Inferior parietal cortex (tissue), 1 donor: ENCODE measurements at regions not wholly inside any gene's neighbourhood (a gene's known extent, or its start where the extent isn't known, plus 50 kb on each side); places are given as distances from the start of the nearest gene placed in this dataset.

ENCODE experiments used
- DNase-seq: peaks from one replicate; pipeline ENCODE4 v3.0.0-alpha.2; 2016; ENCODE audit errors: extremely low spot score

DNA sequence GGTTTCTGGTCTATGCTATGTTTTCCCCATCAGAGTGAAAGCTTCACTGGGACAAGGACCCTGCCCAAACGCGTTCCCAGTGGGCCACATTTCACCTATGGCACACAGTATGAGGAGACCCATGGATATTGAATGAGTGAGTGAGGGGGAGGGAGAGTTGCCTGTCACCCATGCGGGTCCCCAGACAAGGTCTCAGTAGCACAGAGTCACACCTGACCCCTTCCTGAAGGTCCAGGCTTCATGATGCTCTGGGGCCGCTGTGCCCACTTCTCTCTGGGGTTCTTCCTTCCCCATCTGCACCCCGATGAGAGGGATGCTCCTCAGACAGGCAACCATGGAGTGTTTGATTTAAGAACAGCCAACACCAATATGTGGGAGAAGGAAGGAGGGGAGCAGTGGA lies 72.3 kb upstream of the CSF3R start:
- DNase-seq, result no peak

- DNase-seq, result no peak
These were observed 71.6 kb upstream of the CSF3R start for GRCh38 chr1:36554323-36554628.

- DNase-seq, result peak; percentile 77
These were observed 71.0 kb upstream of the CSF3R start for GRCh38 chr1:36553591-36554322.

DNA sequence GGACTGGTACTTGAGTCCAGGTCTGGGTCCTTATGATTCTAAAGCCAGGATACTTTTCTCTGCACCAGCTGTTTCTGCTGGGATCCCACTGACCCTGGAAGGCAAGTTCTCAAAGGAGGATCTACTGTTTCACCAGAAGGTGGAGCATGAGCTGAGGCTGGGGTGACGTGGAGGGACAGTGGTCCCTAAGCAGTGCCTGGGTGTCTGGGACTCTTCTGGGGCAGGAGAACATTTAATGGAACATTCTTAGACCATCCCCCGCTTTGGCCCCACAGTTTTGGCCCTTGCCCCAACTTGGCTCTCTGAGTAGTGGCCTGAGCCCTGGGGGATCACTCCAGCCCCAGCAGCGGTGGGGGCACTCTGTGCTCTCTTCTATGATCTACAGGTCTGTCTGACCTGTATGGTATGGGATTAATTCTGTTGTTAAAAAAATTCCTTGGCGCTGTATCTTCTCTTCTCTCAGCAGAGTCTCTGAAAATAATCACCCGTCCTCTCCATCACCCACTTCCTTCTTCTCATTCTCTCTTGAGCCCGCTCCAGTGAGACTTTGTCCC lies 60.3 kb upstream of the CSF3R start:
- DNase-seq, result no peak

DNA sequence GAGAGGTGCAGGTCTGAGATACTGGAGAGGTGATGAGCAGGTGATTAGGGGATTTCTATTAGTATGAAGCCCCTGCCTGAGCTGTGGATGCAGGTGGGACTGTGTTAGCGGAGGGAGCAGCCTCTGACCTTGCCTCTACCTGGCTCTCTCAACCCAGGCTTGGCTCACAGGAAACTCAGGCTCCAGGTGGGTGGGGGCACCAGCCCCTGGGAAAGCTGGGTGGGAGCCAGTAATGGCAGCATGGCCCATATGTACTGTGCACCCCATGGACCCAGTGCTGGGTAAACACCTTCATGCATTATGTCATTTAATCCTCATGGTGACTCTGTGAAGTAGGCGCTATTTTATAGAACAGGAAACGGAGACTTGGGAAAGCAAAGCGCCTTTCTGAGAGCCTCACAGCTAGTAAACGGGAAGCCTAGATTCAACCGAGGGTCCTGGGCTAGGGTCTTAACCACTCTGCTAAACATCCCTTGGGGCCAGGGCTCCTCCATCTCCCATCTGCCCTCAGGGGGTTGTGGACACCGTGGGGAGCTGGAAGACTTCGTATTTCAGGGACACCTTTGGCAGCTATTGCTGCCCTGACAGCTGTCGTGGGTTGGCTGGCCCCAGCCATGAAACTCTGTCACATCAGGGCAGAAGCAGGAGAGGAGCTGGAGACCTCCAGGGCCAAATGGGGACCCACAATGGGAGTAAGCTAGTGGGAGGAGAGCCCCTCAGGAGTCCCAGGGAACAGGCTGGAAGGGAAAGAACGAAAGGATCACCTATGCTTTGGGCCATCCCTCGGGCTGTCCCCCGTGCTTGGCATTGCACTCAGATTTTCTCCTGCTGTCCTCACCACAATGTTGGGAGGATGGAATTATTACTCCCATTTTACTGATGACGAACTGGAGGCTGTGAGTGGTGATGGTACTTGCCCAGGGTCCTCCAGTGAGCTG lies 59.6 kb upstream of the CSF3R start:
- DNase-seq, result no peak

- no peak for DNase-seq
These were observed 57.3 kb upstream of the CSF3R start for GRCh38 chr1:36540056-36540455.

DNA sequence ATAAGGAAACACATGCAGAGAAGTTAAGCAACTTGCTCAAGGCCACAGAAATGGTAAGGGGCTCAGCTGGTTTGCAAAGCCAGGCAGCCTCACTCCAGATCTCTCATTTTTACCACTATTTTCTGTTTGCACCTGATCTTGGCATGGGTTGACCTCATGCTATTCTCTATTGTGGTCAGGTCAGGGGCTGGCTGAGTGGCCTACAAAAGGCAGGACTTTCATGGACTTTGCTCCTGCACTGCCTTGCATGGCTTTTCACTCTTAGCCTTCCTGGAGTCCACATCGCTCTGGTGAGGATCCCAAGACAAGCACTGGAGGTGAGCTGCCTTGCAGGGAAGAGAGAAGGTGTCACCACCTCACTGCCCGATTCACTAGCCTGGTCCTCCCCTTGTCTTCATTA lies 56.8 kb upstream of the CSF3R start:
- no peak for DNase-seq

DNA sequence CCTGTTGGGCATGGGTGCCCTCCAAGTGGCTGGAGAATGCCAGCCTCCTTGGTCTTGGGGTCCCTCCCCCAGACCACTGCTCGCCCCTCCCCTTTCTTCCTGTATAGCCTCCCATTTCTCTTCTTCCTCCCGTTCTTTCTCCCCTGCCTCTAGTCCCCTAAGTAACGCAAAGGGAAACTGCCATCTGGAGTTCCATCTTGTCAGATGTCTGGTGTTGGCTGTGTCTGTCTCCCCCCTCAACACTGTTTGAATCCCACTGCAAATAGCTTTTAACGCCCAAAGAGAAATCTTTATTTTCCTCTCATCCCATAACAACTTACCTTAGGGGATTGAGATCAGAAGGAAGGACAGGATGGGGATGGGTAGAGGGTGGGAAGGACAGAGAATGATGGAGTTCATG lies 55.3 kb upstream of the CSF3R start:
- no peak for DNase-seq

GRCh38 chr1:36537190-36537768 lies 54.6 kb upstream of the CSF3R start:
- no peak for DNase-seq

GRCh38 chr1:36536727-36537126 lies 54.0 kb upstream of the CSF3R start:
- no peak for DNase-seq

DNA sequence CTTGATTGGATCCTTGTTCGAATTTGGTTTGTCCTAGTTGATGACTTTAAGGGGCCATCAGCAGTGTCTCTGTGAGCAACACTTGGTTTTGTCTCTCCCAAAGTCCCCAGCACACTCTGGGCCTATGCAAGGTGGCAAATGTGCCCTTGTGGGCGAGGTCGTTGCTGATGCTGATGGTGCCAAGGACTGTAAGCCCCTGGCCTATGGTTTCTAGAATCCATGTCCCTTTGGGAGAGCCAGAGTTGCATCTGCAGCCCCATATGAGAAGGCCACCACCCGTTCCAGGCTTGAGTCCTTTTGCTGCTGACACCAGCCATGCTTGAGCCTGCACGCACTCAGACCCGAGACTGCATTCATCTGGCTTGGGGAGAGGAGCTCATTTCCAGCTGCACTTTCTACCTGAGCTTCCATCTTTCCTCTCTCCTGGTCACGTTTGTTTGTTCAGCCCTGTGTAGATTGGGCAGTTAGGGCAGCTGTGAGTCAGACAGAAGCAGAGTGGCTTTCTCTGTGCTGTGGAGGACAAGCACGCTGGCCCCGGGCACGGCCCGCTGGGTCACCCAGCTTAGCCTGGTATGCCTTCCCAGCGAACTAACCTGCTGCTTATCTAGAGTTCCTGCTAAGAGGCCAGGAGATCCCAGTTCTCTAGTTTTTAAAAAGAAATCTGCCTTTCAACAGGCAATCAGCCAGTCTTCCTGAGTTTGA lies 52.1 kb upstream of the CSF3R start:
- DNase-seq, result no peak

- no peak for DNase-seq
These were observed 51.2 kb upstream of the CSF3R start for GRCh38 chr1:36533897-36534296.

GRCh38 chr1:36532810-36533401 lies 50.2 kb upstream of the CSF3R start:
- DNase-seq, result no peak
